ENCODE measurements at regions not wholly inside any gene's neighbourhood (a gene's known extent, or its start where the extent isn't known, plus 50 kb on each side); places are given as distances from the start of the nearest gene placed in this dataset.
"Not testable (repeated sequence)": the region's sequence is repeated elsewhere in the genome, so short reads cannot be mapped to it uniquely, and the experiment has no call there.

- DNase-seq (ENCODE audit: low read depth in 2 of 2) = no peak
Observed at GRCh38 chr4:66294638-66295037, 624.3 kb upstream of the EPHA5 start.

GRCh38 chr4:66284991-66285451 is 614.7 kb upstream of the EPHA5 start:
- DNase-seq (ENCODE audit: low read depth in 2 of 2) = no peak

GRCh38 chr4:66279084-66279483 is 608.8 kb upstream of the EPHA5 start:
- no peak for DNase-seq (ENCODE audit: low read depth in 2 of 2)

GRCh38 chr4:66275411-66276038 is 605.2 kb upstream of the EPHA5 start:
- no peak for DNase-seq (ENCODE audit: low read depth in 2 of 2)

- DNase-seq (ENCODE audit: low read depth in 2 of 2) = no peak
Observed at GRCh38 chr4:66273110-66273509, 602.8 kb upstream of the EPHA5 start.

GRCh38 chr4:66270356-66270755 is 600.1 kb upstream of the EPHA5 start:
- not testable (repeated sequence) for DNase-seq (ENCODE audit: low read depth in 2 of 2)

GRCh38 chr4:66266554-66266953 is 596.3 kb upstream of the EPHA5 start:
- not testable (repeated sequence) for DNase-seq (ENCODE audit: low read depth in 2 of 2)

- DNase-seq (ENCODE audit: low read depth in 2 of 2) = no peak
Observed at GRCh38 chr4:66266035-66266434, 595.7 kb upstream of the EPHA5 start.

GRCh38 chr4:66252291-66252690 is 582.0 kb upstream of the EPHA5 start:
- DNase-seq (ENCODE audit: low read depth in 2 of 2) = no peak

- no peak for DNase-seq (ENCODE audit: low read depth in 2 of 2)
Observed at GRCh38 chr4:66246643-66247042, 576.4 kb upstream of the EPHA5 start.

- no peak for DNase-seq (ENCODE audit: low read depth in 2 of 2)
Observed at GRCh38 chr4:66235876-66236275, 565.6 kb upstream of the EPHA5 start.

GRCh38 chr4:66229885-66230284 is 559.6 kb upstream of the EPHA5 start:
- DNase-seq (ENCODE audit: low read depth in 2 of 2) = no peak

GRCh38 chr4:66225539-66225938 is 555.2 kb upstream of the EPHA5 start:
- DNase-seq (ENCODE audit: low read depth in 2 of 2) = no peak

GRCh38 chr4:66223068-66223703 is 552.9 kb upstream of the EPHA5 start:
- DNase-seq (ENCODE audit: low read depth in 2 of 2) = no peak

GRCh38 chr4:66219401-66219800 is 549.1 kb upstream of the EPHA5 start:
- no peak for DNase-seq (ENCODE audit: low read depth in 2 of 2)

- no peak for DNase-seq (ENCODE audit: low read depth in 2 of 2)
Observed at GRCh38 chr4:66216252-66216651, 546.0 kb upstream of the EPHA5 start.

- no peak for DNase-seq (ENCODE audit: low read depth in 2 of 2)
Observed at GRCh38 chr4:66212489-66212888, 542.2 kb upstream of the EPHA5 start.

GRCh38 chr4:66204534-66205247 is 534.4 kb upstream of the EPHA5 start:
- no peak for DNase-seq (ENCODE audit: low read depth in 2 of 2)

GRCh38 chr4:66202870-66203269 is 532.6 kb upstream of the EPHA5 start:
- no peak for DNase-seq (ENCODE audit: low read depth in 2 of 2)

GRCh38 chr4:66197451-66197850 is 527.2 kb upstream of the EPHA5 start:
- DNase-seq (ENCODE audit: low read depth in 2 of 2) = no peak

GRCh38 chr4:66193487-66193886 is 523.2 kb upstream of the EPHA5 start:
- DNase-seq (ENCODE audit: low read depth in 2 of 2) = no peak

- no peak for DNase-seq (ENCODE audit: low read depth in 2 of 2)
Observed at GRCh38 chr4:66187175-66187720, 517.0 kb upstream of the EPHA5 start.

- no peak for DNase-seq (ENCODE audit: low read depth in 2 of 2)
Observed at GRCh38 chr4:66186095-66186494, 515.8 kb upstream of the EPHA5 start.

Data from stimulated activated CD8-positive, alpha-beta memory T cell treated with anti-CD3 and anti-CD28 coated beads, Interleukin-2, amount 100 ng/mL, for 1 hour (primary cell).